SK-N-SH treated with all-trans-retinoic acid at 6 μM for 48 hours (cell line): ENCODE measurements at regions not wholly inside any gene's neighbourhood (a gene's known extent, or its start where the extent isn't known, plus 50 kb on each side); places are given as distances from the start of the nearest gene placed in this dataset.

ENCODE experiments used
- ATAC-seq: fragments of 200-7000 bp; cut with Tn5 transposase; 3 replicates; pipeline ENCODE4 v1.9.1; 2020; ENCODE audit warnings: mild to moderate bottlenecking, moderate library complexity
- ARNTL ChIP-seq: fragments of 450-650 bp; formaldehyde crosslinking; IDR thresholded peaks from 2 replicates; pipeline ENCODE4 v1.5.0; 2020; ENCODE audit warnings: low read depth, mild to moderate bottlenecking, moderate library complexity, borderline replicate concordance
- BACH2 ChIP-seq: fragments of 250-450 bp; sonication (Bioruptor Pico); IDR thresholded peaks from 2 replicates; pipeline ENCODE4 v1.9.0; 2021; ENCODE audit warnings: mild to moderate bottlenecking, borderline replicate concordance
- CREB5 ChIP-seq: fragments of 250-450 bp; sonication (Bioruptor Pico); IDR thresholded peaks from 2 replicates; pipeline ENCODE4 v1.5.1; 2020; ENCODE audit warnings: low read depth, mild to moderate bottlenecking, moderate library complexity
- CSDC2 ChIP-seq: fragments of 250-450 bp; sonication (Bioruptor Pico); IDR thresholded peaks from 2 replicates; pipeline ENCODE4 v1.5.0; 2020; ENCODE audit warnings: mild to moderate bottlenecking, moderate library complexity
- ESRRG ChIP-seq: fragments of 250-450 bp; sonication (Bioruptor Pico); IDR thresholded peaks from 2 replicates; pipeline ENCODE4 v1.6.1; 2021; ENCODE audit warnings: mild to moderate bottlenecking
- ISL1 ChIP-seq: fragments of 250-450 bp; sonication (Bioruptor Pico); IDR thresholded peaks from 2 replicates; pipeline ENCODE4 v2.1.2; 2022; ENCODE audit warnings: mild to moderate bottlenecking, moderate library complexity
- OSR1 ChIP-seq: fragments of 250-450 bp; sonication (Bioruptor Pico); IDR thresholded peaks from 2 replicates; pipeline ENCODE4 v1.8.0; 2022; ENCODE audit warnings: moderate library complexity, mild to moderate bottlenecking, inconsistent platforms
- PPARA ChIP-seq: fragments of 250-450 bp; sonication (Bioruptor Pico); IDR thresholded peaks from 2 replicates; pipeline ENCODE4 v1.5.0; 2020; ENCODE audit warnings: mild to moderate bottlenecking, borderline replicate concordance
- RARB ChIP-seq: fragments of 250-450 bp; sonication (Bioruptor Pico); IDR thresholded peaks from 2 replicates; pipeline ENCODE4 v1.8.0; 2021; ENCODE audit warnings: mild to moderate bottlenecking, moderate library complexity
- TCF4 ChIP-seq: fragments of 250-450 bp; sonication (Bioruptor Pico); IDR thresholded peaks from 2 replicates; pipeline ENCODE4 v1.8.0; 2021; ENCODE audit warnings: mild to moderate bottlenecking, moderate library complexity, borderline replicate concordance
- TOX ChIP-seq: fragments of 250-450 bp; sonication (Bioruptor Pico); IDR thresholded peaks from 2 replicates; pipeline ENCODE4 v1.8.0; 2021; ENCODE audit warnings: mild to moderate bottlenecking, moderate library complexity, borderline replicate concordance
- ZC3H10 ChIP-seq: fragments of 250-450 bp; sonication (Bioruptor Pico); IDR thresholded peaks from 2 replicates; pipeline ENCODE4 v1.5.1; 2021; ENCODE audit warnings: mild to moderate bottlenecking, moderate library complexity
- ZFP3 ChIP-seq: fragments of 250-450 bp; sonication (Bioruptor Pico); IDR thresholded peaks from 2 replicates; pipeline ENCODE4 v1.5.0; 2020; ENCODE audit warnings: mild to moderate bottlenecking, moderate library complexity
- ZFP30 ChIP-seq: fragments of 450-650 bp; formaldehyde crosslinking; IDR thresholded peaks from 2 replicates; pipeline ENCODE4 v1.5.0; 2022; ENCODE audit warnings: mild to moderate bottlenecking, moderate library complexity
- ZNF565 ChIP-seq: fragments of 450-650 bp; formaldehyde crosslinking; conservative IDR thresholded peaks from 2 replicates; pipeline ENCODE4 v1.5.0; 2020; ENCODE audit warnings: low read depth, mild to moderate bottlenecking, moderate library complexity
- TF ChIP-seq, protein P1 (sequence below): fragments of 250-450 bp; sonication (Bioruptor Pico); IDR thresholded peaks from 2 replicates; pipeline ENCODE4 v1.8.0; 2021; ENCODE audit warnings: low read depth, mild to moderate bottlenecking, moderate library complexity, borderline replicate concordance
- TF ChIP-seq, protein P2 (sequence below): fragments of 250-450 bp; sonication (Bioruptor Pico); IDR thresholded peaks from 2 replicates; pipeline ENCODE4 v1.5.1; 2021; ENCODE audit warnings: mild to moderate bottlenecking, moderate library complexity
- TF ChIP-seq, protein P3 (sequence below): fragments of 250-450 bp; sonication (Bioruptor Pico); IDR thresholded peaks from 2 replicates; pipeline ENCODE4 v1.5.0; 2020; ENCODE audit warnings: mild to moderate bottlenecking, moderate library complexity
- TF ChIP-seq, protein P4 (sequence below): fragments of 250-450 bp; sonication (Bioruptor Pico); IDR thresholded peaks from 2 replicates; pipeline ENCODE4 v1.8.0; 2020; ENCODE audit warnings: mild to moderate bottlenecking, moderate library complexity, borderline replicate concordance

GRCh38 chr3:151596940-151597339 is 136.1 kb upstream of the IGSF10 start:
- ATAC-seq, result no peak
- TF ChIP-seq ISL1 (CRISPR knock-in tag) (no peak), ZFP30 (CRISPR knock-in tag) (no peak), ZFP3 (no peak)
- TF ChIP-seq, protein P1, sequence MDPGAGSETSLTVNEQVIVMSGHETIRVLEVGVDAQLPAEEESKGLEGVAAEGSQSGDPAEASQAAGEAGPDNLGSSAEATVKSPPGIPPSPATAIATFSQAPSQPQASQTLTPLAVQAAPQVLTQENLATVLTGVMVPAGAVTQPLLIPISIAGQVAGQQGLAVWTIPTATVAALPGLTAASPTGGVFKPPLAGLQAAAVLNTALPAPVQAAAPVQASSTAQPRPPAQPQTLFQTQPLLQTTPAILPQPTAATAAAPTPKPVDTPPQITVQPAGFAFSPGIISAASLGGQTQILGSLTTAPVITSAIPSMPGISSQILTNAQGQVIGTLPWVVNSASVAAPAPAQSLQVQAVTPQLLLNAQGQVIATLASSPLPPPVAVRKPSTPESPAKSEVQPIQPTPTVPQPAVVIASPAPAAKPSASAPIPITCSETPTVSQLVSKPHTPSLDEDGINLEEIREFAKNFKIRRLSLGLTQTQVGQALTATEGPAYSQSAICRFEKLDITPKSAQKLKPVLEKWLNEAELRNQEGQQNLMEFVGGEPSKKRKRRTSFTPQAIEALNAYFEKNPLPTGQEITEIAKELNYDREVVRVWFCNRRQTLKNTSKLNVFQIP (CRISPR knock-in tag), result no peak

- ATAC-seq, result peak; percentile 63
These were observed 133.1 kb upstream of the IGSF10 start for GRCh38 chr3:151593928-151594327.

GRCh38 chr3:151592287-151592686 is 131.4 kb upstream of the IGSF10 start:
- TF ChIP-seq CREB5 (CRISPR knock-in tag) (no peak), ZFP3 (no peak), BACH2 (CRISPR knock-in tag) (no peak), PPARA (CRISPR knock-in tag) (no peak)
- ATAC-seq, result no peak

More at GRCh38 chr3:151593928-151594327, 133.1 kb upstream of the IGSF10 start:
- TF ChIP-seq BACH2 (CRISPR knock-in tag), result no peak
- no peak for TF ChIP-seq TCF4 (CRISPR knock-in tag)
- TF ChIP-seq CREB5 (CRISPR knock-in tag), result no peak
- no peak for TF ChIP-seq ZNF565
- TF ChIP-seq PPARA (CRISPR knock-in tag), result no peak
- no peak for TF ChIP-seq ESRRG (CRISPR knock-in tag)
- TF ChIP-seq, protein P2, sequence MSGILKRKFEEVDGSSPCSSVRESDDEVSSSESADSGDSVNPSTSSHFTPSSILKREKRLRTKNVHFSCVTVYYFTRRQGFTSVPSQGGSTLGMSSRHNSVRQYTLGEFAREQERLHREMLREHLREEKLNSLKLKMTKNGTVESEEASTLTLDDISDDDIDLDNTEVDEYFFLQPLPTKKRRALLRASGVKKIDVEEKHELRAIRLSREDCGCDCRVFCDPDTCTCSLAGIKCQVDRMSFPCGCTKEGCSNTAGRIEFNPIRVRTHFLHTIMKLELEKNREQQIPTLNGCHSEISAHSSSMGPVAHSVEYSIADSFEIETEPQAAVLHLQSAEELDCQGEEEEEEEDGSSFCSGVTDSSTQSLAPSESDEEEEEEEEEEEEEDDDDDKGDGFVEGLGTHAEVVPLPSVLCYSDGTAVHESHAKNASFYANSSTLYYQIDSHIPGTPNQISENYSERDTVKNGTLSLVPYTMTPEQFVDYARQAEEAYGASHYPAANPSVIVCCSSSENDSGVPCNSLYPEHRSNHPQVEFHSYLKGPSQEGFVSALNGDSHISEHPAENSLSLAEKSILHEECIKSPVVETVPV (CRISPR knock-in tag), result no peak
- TF ChIP-seq ZFP3, result no peak
- TF ChIP-seq CSDC2 (CRISPR knock-in tag), result no peak
- no peak for TF ChIP-seq OSR1
- TF ChIP-seq, protein P3, sequence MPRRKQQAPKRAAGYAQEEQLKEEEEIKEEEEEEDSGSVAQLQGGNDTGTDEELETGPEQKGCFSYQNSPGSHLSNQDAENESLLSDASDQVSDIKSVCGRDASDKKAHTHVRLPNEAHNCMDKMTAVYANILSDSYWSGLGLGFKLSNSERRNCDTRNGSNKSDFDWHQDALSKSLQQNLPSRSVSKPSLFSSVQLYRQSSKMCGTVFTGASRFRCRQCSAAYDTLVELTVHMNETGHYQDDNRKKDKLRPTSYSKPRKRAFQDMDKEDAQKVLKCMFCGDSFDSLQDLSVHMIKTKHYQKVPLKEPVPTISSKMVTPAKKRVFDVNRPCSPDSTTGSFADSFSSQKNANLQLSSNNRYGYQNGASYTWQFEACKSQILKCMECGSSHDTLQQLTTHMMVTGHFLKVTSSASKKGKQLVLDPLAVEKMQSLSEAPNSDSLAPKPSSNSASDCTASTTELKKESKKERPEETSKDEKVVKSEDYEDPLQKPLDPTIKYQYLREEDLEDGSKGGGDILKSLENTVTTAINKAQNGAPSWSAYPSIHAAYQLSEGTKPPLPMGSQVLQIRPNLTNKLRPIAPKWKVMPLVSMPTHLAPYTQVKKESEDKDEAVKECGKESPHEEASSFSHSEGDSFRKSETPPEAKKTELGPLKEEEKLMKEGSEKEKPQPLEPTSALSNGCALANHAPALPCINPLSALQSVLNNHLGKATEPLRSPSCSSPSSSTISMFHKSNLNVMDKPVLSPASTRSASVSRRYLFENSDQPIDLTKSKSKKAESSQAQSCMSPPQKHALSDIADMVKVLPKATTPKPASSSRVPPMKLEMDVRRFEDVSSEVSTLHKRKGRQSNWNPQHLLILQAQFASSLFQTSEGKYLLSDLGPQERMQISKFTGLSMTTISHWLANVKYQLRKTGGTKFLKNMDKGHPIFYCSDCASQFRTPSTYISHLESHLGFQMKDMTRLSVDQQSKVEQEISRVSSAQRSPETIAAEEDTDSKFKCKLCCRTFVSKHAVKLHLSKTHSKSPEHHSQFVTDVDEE (CRISPR knock-in tag), result no peak
- no peak for TF ChIP-seq RARB (CRISPR knock-in tag)
- TF ChIP-seq TOX, result no peak
- TF ChIP-seq, all 23 proteins: peak for 0

DNA sequence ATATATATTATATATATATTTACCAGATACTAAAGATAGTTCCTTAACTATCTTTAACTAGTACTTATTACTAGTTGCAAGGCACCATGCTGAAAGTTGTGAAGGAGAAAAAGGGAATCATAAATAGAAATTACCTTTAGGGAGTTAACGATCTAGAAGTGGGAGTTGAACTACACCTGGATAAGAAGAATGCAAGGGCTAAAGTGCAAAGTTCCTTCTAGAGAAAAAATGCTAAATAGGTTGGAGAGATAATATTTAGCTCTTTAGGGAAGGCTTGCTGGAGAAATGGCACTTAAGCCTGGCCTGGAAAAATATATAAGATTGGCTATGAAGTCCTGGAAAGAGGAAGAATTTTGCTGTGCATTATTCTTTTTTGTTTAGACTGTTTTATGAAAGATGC is 130.6 kb upstream of the IGSF10 start:
- no peak for ATAC-seq
- no peak for TF ChIP-seq TOX
- TF ChIP-seq, protein P2 (CRISPR knock-in tag), result no peak
- no peak for TF ChIP-seq ZC3H10 (CRISPR knock-in tag)
- TF ChIP-seq, protein P4, sequence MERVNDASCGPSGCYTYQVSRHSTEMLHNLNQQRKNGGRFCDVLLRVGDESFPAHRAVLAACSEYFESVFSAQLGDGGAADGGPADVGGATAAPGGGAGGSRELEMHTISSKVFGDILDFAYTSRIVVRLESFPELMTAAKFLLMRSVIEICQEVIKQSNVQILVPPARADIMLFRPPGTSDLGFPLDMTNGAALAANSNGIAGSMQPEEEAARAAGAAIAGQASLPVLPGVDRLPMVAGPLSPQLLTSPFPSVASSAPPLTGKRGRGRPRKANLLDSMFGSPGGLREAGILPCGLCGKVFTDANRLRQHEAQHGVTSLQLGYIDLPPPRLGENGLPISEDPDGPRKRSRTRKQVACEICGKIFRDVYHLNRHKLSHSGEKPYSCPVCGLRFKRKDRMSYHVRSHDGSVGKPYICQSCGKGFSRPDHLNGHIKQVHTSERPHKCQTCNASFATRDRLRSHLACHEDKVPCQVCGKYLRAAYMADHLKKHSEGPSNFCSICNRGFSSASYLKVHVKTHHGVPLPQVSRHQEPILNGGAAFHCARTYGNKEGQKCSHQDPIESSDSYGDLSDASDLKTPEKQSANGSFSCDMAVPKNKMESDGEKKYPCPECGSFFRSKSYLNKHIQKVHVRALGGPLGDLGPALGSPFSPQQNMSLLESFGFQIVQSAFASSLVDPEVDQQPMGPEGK, result no peak
- no peak for TF ChIP-seq ISL1 (CRISPR knock-in tag)
- TF ChIP-seq ARNTL (CRISPR knock-in tag), result no peak
- TF ChIP-seq PPARA (CRISPR knock-in tag), result no peak
- no peak for TF ChIP-seq ZNF565
- TF ChIP-seq, protein P1 (CRISPR knock-in tag), result no peak
- no peak for TF ChIP-seq ZFP30 (CRISPR knock-in tag)
